ENCODE measurements at regions not wholly inside any gene's neighbourhood (a gene's known extent, or its start where the extent isn't known, plus 50 kb on each side); places are given as distances from the start of the nearest gene placed in this dataset.

- DNase-seq = no peak
These were observed 595.6 kb upstream of the TENM3 start for GRCh38 chr4:181647396-181648147.

DNA sequence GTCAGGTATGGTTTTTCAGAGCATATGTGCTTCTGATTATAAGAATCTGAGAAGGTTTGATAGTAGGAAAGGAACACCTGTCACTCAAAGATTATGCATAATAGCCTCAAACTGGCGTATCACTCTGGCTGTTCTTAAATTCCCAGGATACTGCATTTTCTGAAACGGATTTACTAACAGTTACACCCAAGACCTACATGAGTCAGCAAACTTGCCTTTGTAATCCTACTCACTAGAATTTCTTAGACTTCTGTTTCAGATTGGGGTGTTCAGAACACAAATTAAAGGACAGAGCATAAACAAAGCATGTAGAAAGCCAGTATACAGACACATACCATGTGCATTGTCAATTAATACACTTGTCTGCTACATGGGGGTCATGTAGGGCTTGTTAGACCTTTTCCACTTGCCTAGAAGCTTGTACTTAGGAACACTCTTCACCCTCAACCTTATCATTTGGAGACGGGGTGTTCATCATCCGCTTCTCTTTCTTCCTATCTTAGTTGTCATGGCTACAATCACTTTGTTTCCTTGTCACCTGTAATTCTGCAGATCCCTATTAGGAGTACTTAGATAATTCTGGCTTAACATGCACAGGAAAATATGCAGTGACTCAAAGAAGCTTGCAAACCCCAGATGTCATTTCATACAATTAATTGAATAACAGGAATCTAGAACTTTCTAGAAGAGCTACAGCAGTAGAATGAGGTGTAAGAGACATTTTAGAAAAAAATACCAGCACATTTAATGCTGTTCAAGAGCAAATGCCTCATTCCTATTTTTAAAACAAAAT lies 593.0 kb upstream of the TENM3 start:
- DNase-seq = no peak

- DNase-seq = no peak
These were observed 586.5 kb upstream of the TENM3 start for GRCh38 chr4:181656748-181657147.

GRCh38 chr4:181659202-181659601 lies 584.0 kb upstream of the TENM3 start:
- DNase-seq = no peak

GRCh38 chr4:181659876-181660275 lies 583.3 kb upstream of the TENM3 start:
- DNase-seq = no peak

- no peak for DNase-seq
These were observed 582.1 kb upstream of the TENM3 start for GRCh38 chr4:181661090-181661489.

GRCh38 chr4:181661923-181662322 lies 581.3 kb upstream of the TENM3 start:
- no peak for DNase-seq

DNA sequence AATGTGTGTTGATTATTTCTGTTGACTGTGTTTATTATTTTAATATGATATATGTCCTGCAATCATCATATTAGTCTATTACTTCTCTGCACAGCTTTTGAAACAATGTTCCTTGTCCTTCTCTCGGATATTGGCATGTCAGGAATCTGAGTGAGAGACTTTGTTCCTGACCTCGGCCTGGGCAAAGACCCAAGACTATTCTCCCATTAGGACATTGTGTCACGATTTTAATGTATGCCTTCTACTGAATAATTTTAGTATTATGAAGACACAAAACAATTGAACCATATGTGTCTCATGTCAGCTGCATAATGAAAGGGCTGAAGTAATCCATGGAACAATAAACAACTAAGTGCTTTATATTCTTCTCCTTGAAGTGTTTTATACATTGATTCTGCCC lies 580.8 kb upstream of the TENM3 start:
- DNase-seq = no peak

- no peak for DNase-seq
These were observed 572.7 kb upstream of the TENM3 start for GRCh38 chr4:181670506-181670905.

DNA sequence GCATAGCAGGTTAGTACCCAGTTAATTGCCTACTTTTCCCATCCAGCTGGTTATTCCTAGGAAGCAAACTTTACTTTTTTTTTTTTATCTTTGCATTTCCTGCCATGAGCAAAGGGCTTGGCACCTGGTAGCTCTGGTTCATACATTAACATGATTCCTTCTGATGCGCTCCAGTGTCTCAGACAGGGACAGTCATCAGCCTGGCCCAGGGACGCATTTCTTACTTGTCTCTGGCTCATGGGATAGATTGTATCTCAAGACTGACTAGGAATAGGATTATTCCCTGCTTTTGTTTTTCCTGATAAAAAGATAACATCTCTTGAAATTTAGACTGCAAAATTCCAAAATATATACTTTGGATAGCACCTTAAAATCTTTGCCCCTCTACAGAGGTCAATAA lies 571.5 kb upstream of the TENM3 start:
- no peak for DNase-seq

- no peak for DNase-seq
These were observed 570.5 kb upstream of the TENM3 start for GRCh38 chr4:181672751-181673150.

GRCh38 chr4:181674315-181674875 lies 568.8 kb upstream of the TENM3 start:
- DNase-seq = no peak

DNA sequence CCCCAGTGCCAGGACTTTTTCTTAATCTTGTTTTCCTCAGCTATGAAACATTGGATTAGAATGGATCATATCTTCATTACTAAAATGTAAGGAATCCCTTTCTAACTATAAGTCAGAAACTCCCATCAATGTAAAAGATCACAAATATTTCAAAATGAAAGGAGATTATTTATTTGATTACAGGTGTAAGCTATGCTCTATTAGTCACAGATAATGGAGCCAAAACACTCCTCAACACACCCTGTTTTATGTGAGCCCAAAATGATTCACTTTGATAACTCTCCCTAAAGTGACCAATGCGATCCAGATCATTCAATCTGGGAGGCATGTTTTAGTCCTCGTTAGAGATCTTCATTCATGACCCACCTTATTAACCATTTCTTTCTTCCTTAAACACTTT lies 566.7 kb upstream of the TENM3 start:
- DNase-seq = no peak

DNA sequence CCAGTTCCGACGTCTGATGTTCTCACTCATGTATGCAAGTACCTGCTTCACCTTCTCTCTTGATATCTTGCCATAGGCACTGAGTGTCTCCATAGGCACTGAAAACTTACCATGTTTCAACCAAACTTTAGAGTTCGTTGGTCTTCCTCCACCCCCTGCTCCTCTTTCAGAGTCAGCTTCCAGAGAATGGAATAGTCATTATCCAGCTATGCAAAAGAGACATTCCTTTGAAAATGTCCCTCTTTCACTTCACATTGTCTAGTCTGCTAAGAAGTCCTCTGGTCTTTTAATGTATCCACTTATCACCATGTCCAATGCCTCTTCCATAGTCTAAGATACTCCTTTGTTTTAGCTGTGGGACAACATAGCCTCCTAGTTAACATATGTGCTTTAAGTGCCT lies 566.0 kb upstream of the TENM3 start:
- DNase-seq = no peak

- DNase-seq = no peak
These were observed 565.6 kb upstream of the TENM3 start for GRCh38 chr4:181677621-181678020.

DNA sequence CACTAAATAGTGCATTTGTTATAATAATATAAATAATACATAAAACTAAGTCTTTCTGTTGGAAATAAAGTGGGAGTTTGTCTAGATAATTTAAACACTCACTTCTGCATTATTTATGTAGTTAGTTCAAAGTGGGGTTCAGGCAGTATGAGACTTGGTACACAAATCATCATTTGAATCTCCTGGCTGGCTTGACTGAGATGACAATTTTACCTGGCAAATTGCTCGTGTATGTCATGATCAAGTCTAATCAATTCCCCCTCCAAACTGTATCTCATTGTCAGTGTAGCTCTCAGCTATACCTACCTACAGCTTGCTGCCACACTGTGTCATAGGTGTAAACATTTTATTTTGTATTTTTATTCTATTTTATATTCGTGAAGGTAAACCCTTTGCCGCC lies 563.4 kb upstream of the TENM3 start:
- DNase-seq = no peak

GRCh38 chr4:181682367-181683047 lies 560.7 kb upstream of the TENM3 start:
- DNase-seq = no peak

DNA sequence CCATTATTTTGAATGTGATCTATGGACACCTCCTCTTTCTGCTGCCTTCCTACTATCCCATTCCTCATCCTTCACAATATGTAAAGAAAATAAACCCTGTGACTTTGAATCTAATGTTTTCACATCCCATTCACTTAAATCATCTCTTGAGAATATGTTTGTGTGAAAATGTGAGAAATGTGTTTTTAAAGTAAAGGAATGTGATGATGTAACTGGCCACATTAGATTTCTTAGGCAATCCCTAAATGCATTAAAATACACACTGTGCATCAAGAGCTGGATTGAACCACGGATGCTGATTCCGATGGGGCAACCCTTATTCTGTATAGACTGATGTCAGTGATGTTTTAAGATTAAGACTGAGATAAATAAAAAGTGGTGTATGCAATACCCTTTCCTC lies 558.9 kb upstream of the TENM3 start:
- no peak for DNase-seq

DNA sequence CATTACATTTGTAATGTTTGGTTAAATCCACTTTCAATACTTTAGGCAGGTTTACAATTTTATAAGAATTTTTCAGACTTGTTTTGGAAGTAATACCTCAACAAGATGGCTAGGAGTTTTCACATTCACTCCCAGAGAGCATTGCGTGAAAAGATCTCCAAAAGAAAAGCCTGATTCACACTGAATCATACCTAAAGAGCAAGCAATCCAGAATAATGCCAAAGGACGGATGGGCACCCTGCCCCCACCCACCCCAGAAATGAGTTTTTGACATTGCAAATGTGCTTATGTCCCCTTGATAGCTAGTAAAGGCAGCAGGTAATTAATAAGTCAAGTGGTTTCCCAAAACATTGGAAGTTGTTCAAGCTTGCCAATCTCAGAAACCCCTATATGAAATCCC lies 557.7 kb upstream of the TENM3 start:
- no peak for DNase-seq

GRCh38 chr4:181685911-181686310 lies 557.3 kb upstream of the TENM3 start:
- DNase-seq = no peak

GRCh38 chr4:181687116-181687515 lies 556.1 kb upstream of the TENM3 start:
- DNase-seq = no peak

- no peak for DNase-seq
These were observed 554.8 kb upstream of the TENM3 start for GRCh38 chr4:181688432-181688831.

DNA sequence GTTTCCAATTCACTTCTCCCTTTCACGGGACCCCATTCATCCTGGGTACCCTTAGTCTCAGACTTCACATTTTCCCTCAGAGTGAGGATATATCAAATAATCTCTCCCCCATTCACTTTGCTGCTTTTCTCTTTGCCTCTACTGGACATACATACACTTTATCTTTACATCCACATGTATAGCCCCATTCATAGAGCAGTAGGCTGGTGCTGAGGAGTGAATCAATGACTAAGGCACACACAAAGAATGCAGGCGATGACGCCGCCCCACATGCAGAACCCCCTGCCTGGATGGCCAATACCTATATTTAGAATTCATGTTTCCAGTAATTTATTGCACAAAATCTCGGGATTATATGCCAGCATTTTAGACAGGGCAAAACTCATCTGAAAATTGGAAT lies 554.3 kb upstream of the TENM3 start:
- no peak for DNase-seq

- no peak for DNase-seq
These were observed 552.7 kb upstream of the TENM3 start for GRCh38 chr4:181690498-181690897.

Measured in CD4-positive, alpha-beta T cell treated with Interleukin-10 for 1 hour (primary cell).